Psoas muscle (tissue), 7 donors: ENCODE measurements at regions not wholly inside any gene's neighbourhood (a gene's known extent, or its start where the extent isn't known, plus 50 kb on each side); places are given as distances from the start of the nearest gene placed in this dataset.

Source experiments
- ATAC-seq, 4 donors: fragments of 200-7000 bp; cut with Tn5 transposase; one replicate each; pipeline ENCODE4 v1.9.1; 2020; ENCODE audit warnings: moderate library complexity in 3 of 4, mild to moderate bottlenecking in 2 of 4
- DNase-seq, 2 donors: peaks; one replicate each; pipeline ENCODE4 v3.0.0-alpha.2; 2020
- H3K27ac ChIP-seq: fragments of 200-600 bp; one replicate; pipeline ENCODE4 v1.8.0; 2022
- H3K27me3 ChIP-seq, 3 donors: fragments of 200-600 bp in 1 of 3; one replicate each; pipeline versions ENCODE4 v1.6.1 to v1.8.0; 2013 to 2022; ENCODE audit warnings: low read length in 2 of 3, mild to moderate bottlenecking in 2 of 3, moderate library complexity in 1 of 3; ENCODE audit not compliant: insufficient read depth in 3 of 3
- H3K36me3 ChIP-seq, 2 donors: fragments of 200-600 bp in 1 of 2; one replicate each; pipeline versions ENCODE4 v1.6.1 to v1.8.0; 2013 to 2022; ENCODE audit warnings: low read depth in 1 of 2, mild to moderate bottlenecking in 1 of 2, moderate library complexity in 1 of 2; ENCODE audit not compliant: insufficient read depth in 1 of 2
- H3K4me1 ChIP-seq: fragments of 200-600 bp; one replicate; pipeline ENCODE4 v1.8.0; 2022
- H3K4me3 ChIP-seq: fragments of 200-600 bp; one replicate; pipeline ENCODE4 v1.8.0; 2022; ENCODE audit warnings: mild to moderate bottlenecking
- H3K9me3 ChIP-seq: fragments of 200-600 bp; one replicate; pipeline ENCODE4 v1.8.0; 2022
- WGBS, 3 donors: extraction: QIAGEN DNeasy Blood & Tissue Kit; methylation state at CpG; one replicate each; pipeline versions ENCODE4 v1.1.6 to v1.1.7; 2013; 5-methylcytosine and 5-hydroxymethylcytosine counted together
- intact Hi-C, 2 donors: fragments of 100-400 bp; cut with DNase I; formaldehyde crosslinking; loops; one replicate each; pipeline versions ENCODE4 v1.11.0 to v1.14.2; 2022
- TF ChIP-seq, protein P1 (sequence below): fragments of 200-600 bp; IDR thresholded peaks from one replicate; pipeline ENCODE4 v1.8.0; 2022; ENCODE audit warnings: antibody characterized with exemption
- donor health status: healthy with polysubstance abuse.
- donor health status: DM: no; HTN: no; CAD: no; lungs with moderate emphysema.
- donor health status: Bipolar disorder and iron deficiency.
- donor health status: healthy.
- donor health status: DM: yes; HTN: yes; CAD: no.
- donor health status: DM: no; HTN: no; CAD: no.
- donor health status: DM: yes; HTN: yes; CAD: no.

DNA sequence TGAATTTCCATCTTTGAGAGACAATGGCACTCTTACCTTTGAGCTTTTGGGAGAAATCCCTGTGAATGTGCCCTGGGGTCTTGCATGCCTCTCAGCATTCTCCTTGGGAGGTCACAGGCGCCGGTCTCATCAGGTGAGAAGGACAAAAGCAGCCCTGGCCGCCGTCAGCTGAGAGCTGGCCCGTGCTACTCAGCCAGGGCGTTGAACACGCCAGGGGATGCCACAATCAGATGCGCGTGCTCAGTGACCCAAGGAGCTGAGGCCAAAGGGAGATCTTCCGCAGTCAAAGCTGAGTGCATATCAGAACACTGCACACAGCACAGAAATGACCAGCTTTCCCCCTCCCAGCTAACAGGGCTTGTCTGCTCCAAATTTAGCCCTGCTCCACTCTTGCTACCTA lies 253.6 kb upstream of the NOX3 start:
- DNase-seq (no peak), ATAC-seq (no peak)
- intact Hi-C loops: no loop called here
- H3K4me3 ChIP-seq: no peak overlapping the region
- 95 to 96% (median 95%) methylated on average over 10 of the region's 10 CpGs for WGBS, 3 donors
- H3K36me3 ChIP-seq: no peaks in the 10 kb centered on the region
- H3K9me3 ChIP-seq: no peaks in the 10 kb centered on the region
- H3K27me3 ChIP-seq: no peaks in the 10 kb centered on the region
- H3K4me1 ChIP-seq: no peaks in the 10 kb centered on the region
- H3K27ac ChIP-seq: no peak overlapping the region
- TF ChIP-seq, protein P1, sequence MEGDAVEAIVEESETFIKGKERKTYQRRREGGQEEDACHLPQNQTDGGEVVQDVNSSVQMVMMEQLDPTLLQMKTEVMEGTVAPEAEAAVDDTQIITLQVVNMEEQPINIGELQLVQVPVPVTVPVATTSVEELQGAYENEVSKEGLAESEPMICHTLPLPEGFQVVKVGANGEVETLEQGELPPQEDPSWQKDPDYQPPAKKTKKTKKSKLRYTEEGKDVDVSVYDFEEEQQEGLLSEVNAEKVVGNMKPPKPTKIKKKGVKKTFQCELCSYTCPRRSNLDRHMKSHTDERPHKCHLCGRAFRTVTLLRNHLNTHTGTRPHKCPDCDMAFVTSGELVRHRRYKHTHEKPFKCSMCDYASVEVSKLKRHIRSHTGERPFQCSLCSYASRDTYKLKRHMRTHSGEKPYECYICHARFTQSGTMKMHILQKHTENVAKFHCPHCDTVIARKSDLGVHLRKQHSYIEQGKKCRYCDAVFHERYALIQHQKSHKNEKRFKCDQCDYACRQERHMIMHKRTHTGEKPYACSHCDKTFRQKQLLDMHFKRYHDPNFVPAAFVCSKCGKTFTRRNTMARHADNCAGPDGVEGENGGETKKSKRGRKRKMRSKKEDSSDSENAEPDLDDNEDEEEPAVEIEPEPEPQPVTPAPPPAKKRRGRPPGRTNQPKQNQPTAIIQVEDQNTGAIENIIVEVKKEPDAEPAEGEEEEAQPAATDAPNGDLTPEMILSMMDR: no peak

DNA sequence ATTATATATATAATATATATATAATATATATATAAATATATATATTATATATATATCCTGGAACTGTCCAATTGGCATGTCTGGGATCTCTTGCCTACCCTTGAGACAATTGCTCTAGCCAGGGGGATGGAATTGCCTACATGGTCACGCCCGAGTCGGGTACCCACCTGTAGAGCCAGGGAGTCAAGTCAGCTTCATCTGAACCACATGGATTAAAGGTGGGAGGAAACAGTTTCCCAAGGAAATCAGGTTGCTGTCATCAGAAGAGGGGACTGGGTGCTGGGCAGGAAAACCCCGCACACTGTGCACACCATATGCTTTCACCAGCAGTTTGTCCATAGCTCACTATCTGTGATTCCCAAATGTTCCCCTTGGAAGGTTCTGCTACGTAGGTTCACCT lies 252.5 kb upstream of the NOX3 start:
- TF ChIP-seq, protein P1: no peak
- Histone ChIP-seq H3K36me3 (no peaks in the 10 kb centered on the region), H3K4me3 (no peak overlapping the region), H3K9me3 (peaks cover 2% of the 10 kb centered on the region), H3K27ac (no peak overlapping the region), H3K4me1 (no peaks in the 10 kb centered on the region), H3K27me3 (no peaks in the 10 kb centered on the region)
- DNase-seq (no peak), ATAC-seq (no peak)
- 95 to 98% (median 98%) methylated on average over 5 of the region's 5 CpGs for WGBS, 3 donors
- intact Hi-C loops: no loop called here

DNA sequence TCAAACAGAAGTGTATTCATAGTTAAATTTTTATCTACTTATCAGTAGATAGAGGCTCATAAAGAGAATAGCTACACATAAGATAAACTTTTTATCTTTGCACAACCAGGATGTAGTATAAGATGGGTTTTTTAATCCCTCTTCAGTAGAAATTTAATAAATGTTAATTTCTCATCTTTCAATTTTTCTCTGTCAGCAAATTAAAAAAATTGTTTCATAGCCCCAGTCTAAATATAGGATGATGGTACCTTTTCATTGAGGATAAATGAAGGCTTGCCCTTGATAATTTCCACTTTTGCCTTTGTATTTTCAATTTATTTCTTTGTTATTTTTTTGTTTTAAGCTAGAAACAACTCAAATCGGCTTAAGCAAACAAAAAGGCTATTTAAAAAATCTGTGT lies 251.2 kb upstream of the NOX3 start:
- DNase-seq: no peak
- Histone ChIP-seq H3K27ac (no peak overlapping the region), H3K4me1 (no peaks in the 10 kb centered on the region), H3K27me3 (no peaks in the 10 kb centered on the region), H3K9me3 (peaks cover 2% of the 10 kb centered on the region), H3K36me3 (no peaks in the 10 kb centered on the region), H3K4me3 (no peak overlapping the region)
- no peak for ATAC-seq
- WGBS, 3 donors: 81 to 93% (median 91%) methylated on average over 1 of the region's 1 CpG
- intact Hi-C loops: no loop called here
- TF ChIP-seq, protein P1: no peak

DNA sequence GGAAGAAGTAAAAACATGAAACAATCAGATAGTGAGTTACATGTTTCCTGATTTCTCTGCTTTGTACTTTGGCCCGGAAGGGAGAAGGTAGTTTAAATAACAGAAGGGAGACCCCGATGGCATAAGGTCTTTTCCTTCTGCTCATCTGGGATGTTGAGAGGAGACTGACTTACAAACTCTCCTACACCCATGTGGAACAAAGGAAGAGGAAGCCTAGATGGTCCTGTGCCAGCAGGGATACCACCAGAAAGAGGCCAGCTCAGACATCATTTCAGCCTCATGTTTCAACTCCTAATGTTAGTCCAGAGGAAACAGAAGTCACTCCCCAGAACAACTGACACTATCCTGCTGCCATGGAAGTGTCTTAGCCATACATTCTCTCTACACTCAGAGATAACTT lies 250.7 kb upstream of the NOX3 start:
- H3K27ac ChIP-seq: no peak overlapping the region
- H3K4me3 ChIP-seq: no peak overlapping the region
- no peak for ATAC-seq
- TF ChIP-seq, protein P1: no peak
- no peak for DNase-seq
- WGBS, 3 donors: 68 to 78% (median 74%) methylated on average over 2 of the region's 2 CpGs
- H3K4me1 ChIP-seq: no peaks in the 10 kb centered on the region
- intact Hi-C loops: no loop called here
- no peaks in the 10 kb centered on the region for H3K36me3 ChIP-seq
- no peaks in the 10 kb centered on the region for H3K27me3 ChIP-seq
- peaks cover 2% of the 10 kb centered on the region for H3K9me3 ChIP-seq

DNA sequence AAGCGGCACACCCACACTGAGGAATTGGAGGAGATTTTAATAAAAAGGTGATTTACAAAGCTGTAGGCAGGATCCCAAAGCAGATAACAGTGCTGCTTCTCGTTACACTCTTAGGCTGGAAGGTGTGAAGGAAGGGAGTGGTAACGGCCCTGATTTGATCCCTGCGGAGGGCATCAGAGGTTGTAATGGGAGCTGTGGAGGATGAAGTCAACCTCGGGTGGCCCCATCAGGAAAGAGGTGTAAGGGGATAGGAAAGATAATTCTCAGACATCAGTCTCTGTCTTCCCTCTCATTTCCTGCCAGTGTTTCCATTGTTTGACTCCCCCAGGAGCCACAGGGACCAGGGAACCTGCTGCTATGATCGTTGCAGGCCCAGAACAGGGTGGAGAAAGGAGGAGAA lies 245.7 kb upstream of the NOX3 start:
- intact Hi-C loops: no loop called here
- H3K27ac ChIP-seq: no peak overlapping the region
- ATAC-seq (no peak), DNase-seq (no peak)
- H3K27me3 ChIP-seq: no peaks in the 10 kb centered on the region
- H3K9me3 ChIP-seq: peaks cover 2% of the 10 kb centered on the region
- no peaks in the 10 kb centered on the region for H3K4me1 ChIP-seq
- 43 to 51% (median 50%) methylated on average over 6 of the region's 6 CpGs for WGBS, 3 donors
- H3K4me3 ChIP-seq: no peak overlapping the region
- TF ChIP-seq, protein P1: no peak
- H3K36me3 ChIP-seq: no peaks in the 10 kb centered on the region
